Calu3 (cell line): ENCODE measurements at regions not wholly inside any gene's neighbourhood (a gene's known extent, or its start where the extent isn't known, plus 50 kb on each side); places are given as distances from the start of the nearest gene placed in this dataset.

Source experiments
- BruUV-seq: library from RNA; stranded (reverse); fragments of 400-500 nt; replicated peaks from 2 replicates; lab custom pipeline; 2021; lab: Mats Ljungman, UMichigan
- CTCF ChIA-PET: fragments of 300-600 bp; sonication (Branson Sonifier 250); formaldehyde crosslinking; loops from one replicate; lab custom pipeline; 2022; ENCODE audit warnings: antibody characterized with exemption; lab: Charles Lee
- DNase-seq: peaks from one replicate; pipeline ENCODE4 v3.0.0; 2022
- H3K27ac Mint-ChIP-seq: one replicate; pipeline ENCODE4 v1.8.0; 2022; ENCODE audit warnings: mixed read lengths; ENCODE audit not compliant: unreplicated experiment
- H3K27me3 Mint-ChIP-seq: one replicate; pipeline ENCODE4 v1.8.0; 2022; ENCODE audit warnings: mixed read lengths; ENCODE audit not compliant: unreplicated experiment
- H3K36me3 Mint-ChIP-seq: one replicate; pipeline ENCODE4 v1.8.0; 2022; ENCODE audit warnings: mild to moderate bottlenecking, moderate library complexity, mixed read lengths; ENCODE audit not compliant: insufficient read depth, unreplicated experiment
- H3K4me1 Mint-ChIP-seq: one replicate; pipeline ENCODE4 v1.8.0; 2022; ENCODE audit warnings: mild to moderate bottlenecking, low read depth, mixed read lengths; ENCODE audit not compliant: unreplicated experiment
- H3K4me3 Mint-ChIP-seq: one replicate; pipeline ENCODE4 v1.8.0; 2022; ENCODE audit warnings: mild to moderate bottlenecking, low read depth, moderate library complexity, mixed read lengths; ENCODE audit not compliant: unreplicated experiment
- H3K9me3 Mint-ChIP-seq: one replicate; pipeline ENCODE4 v1.8.0; 2022; ENCODE audit warnings: low read depth, mixed read lengths; ENCODE audit not compliant: unreplicated experiment
- CTCF ChIP-seq: fragments of 200-600 bp; IDR thresholded peaks from one replicate; pipeline ENCODE4 v1.8.0; 2022; ENCODE audit warnings: antibody characterized with exemption; ENCODE audit not compliant: unreplicated experiment
- intact Hi-C: fragments of 100-400 bp; cut with micrococcal nuclease; formaldehyde crosslinking; loops from one replicate; pipeline ENCODE4 v1.10.0; 2022; ENCODE audit not compliant: unreplicated experiment

- CTCF ChIA-PET: no interaction called here
- Mint-ChIP-seq H3K36me3 (no peaks in the 10 kb centered on the region), H3K27ac (no peak overlapping the region), H3K27me3 (peaks cover 17% of the 10 kb centered on the region), H3K4me1 (no peaks in the 10 kb centered on the region), H3K9me3 (no peaks in the 10 kb centered on the region), H3K4me3 (no peak overlapping the region)
- no TSS peak for BruUV-seq
- intact Hi-C loops: no loop called here
- no peak for TF ChIP-seq CTCF
- no peak for DNase-seq
These were observed 343.5 kb upstream of the KLHL29 start for GRCh38 chr2:23041443-23041842.

GRCh38 chr2:23042216-23042906 is 342.6 kb upstream of the KLHL29 start:
- CTCF ChIA-PET: no interaction called here
- no TSS peak for BruUV-seq
- TF ChIP-seq CTCF: no peak
- Mint-ChIP-seq H3K4me3 (no peak overlapping the region), H3K9me3 (no peaks in the 10 kb centered on the region), H3K27ac (no peak overlapping the region), H3K4me1 (no peaks in the 10 kb centered on the region), H3K27me3 (peaks cover 17% of the 10 kb centered on the region), H3K36me3 (no peaks in the 10 kb centered on the region)
- intact Hi-C loops: no loop called here
- no peak for DNase-seq

GRCh38 chr2:23050388-23050787 is 334.6 kb upstream of the KLHL29 start:
- CTCF ChIA-PET: no interaction called here
- Mint-ChIP-seq H3K4me1 (no peaks in the 10 kb centered on the region), H3K9me3 (no peaks in the 10 kb centered on the region), H3K27ac (no peak overlapping the region), H3K27me3 (peaks cover 45% of the 10 kb centered on the region), H3K36me3 (no peaks in the 10 kb centered on the region), H3K4me3 (no peak overlapping the region)
- intact Hi-C loops: no loop called here
- no peak for TF ChIP-seq CTCF
- no TSS peak for BruUV-seq
- no peak for DNase-seq

- Mint-ChIP-seq H3K27ac (no peak overlapping the region), H3K4me3 (no peak overlapping the region), H3K9me3 (no peaks in the 10 kb centered on the region), H3K36me3 (no peaks in the 10 kb centered on the region), H3K27me3 (peaks cover 57% of the 10 kb centered on the region), H3K4me1 (no peaks in the 10 kb centered on the region)
- no TSS peak for BruUV-seq
- TF ChIP-seq CTCF: no peak
- no peak for DNase-seq
- intact Hi-C loops: no loop called here
- CTCF ChIA-PET: no interaction called here
These were observed 331.4 kb upstream of the KLHL29 start for GRCh38 chr2:23053601-23054000.
